Spleen (tissue), 11 donors: ENCODE measurements at regions not wholly inside any gene's neighbourhood (a gene's known extent, or its start where the extent isn't known, plus 50 kb on each side); places are given as distances from the start of the nearest gene placed in this dataset.

Experiments
- DNase-seq: peaks from one replicate; pipeline ENCODE4 v3.0.0-alpha.2; 2020
- H3K27ac ChIP-seq, 8 donors: fragments of 200-600 bp; sonication (generic) in 7 of 8; 1 replicate in 4 of 8; 2 replicates in 4 of 8; pipeline versions ENCODE4 v1.5.0 to v1.8.0; 2016 to 2021; ENCODE audit warnings: inconsistent platforms in 4 of 8, mild to moderate bottlenecking in 4 of 8, moderate library complexity in 1 of 8
- H3K27me3 ChIP-seq, 7 donors: fragments of 200-600 bp; sonication (generic) in 6 of 7; replicated peaks in 1 of 7; 1 replicate in 4 of 7; 2 replicates in 3 of 7; pipeline versions ENCODE4 v1.5.0 to v1.8.0; 2016 to 2021; ENCODE audit warnings: inconsistent platforms in 3 of 7, mild to moderate bottlenecking in 1 of 7
- H3K36me3 ChIP-seq, 6 donors: fragments of 200-600 bp; sonication (generic) in 5 of 6; 1 replicate in 4 of 6; 2 replicates in 2 of 6; pipeline versions ENCODE4 v1.5.0 to v1.8.0; 2016 to 2021; ENCODE audit warnings: inconsistent platforms in 2 of 6
- H3K4me1 ChIP-seq, 6 donors: fragments of 200-600 bp; sonication (generic) in 5 of 6; 1 replicate in 3 of 6; 2 replicates in 3 of 6; pipeline versions ENCODE4 v1.5.0 to v1.8.0; 2016 to 2021; ENCODE audit warnings: inconsistent platforms in 3 of 6
- H3K4me3 ChIP-seq, 8 donors: fragments of 200-600 bp; sonication (generic) in 7 of 8; 1 replicate in 4 of 8; 2 replicates in 4 of 8; pipeline versions ENCODE4 v1.5.0 to v1.8.0; 2016 to 2021; ENCODE audit warnings: inconsistent platforms in 4 of 8, mild to moderate bottlenecking in 4 of 8, moderate library complexity in 2 of 8
- H3K9me3 ChIP-seq, 8 donors: fragments of 200-600 bp; sonication (generic) in 7 of 8; 1 replicate in 4 of 8; 2 replicates in 4 of 8; pipeline versions ENCODE4 v1.5.0 to v1.8.0; 2016 to 2021; ENCODE audit warnings: inconsistent platforms in 4 of 8
- CTCF ChIP-seq, 11 experiments: fragments of 200-600 bp in 7 of 11; fragments of 450-650 bp in 4 of 11; sonication (generic) in 4 of 11; IDR thresholded peaks in 8 of 11; conservative IDR thresholded peaks in 3 of 11; 1 replicate in 7 of 11; 2 replicates in 4 of 11; pipeline versions ENCODE4 v1.4.0 to v1.8.0; 2016 to 2021; ENCODE audit warnings: antibody characterized with exemption in 11 of 11, inconsistent platforms in 4 of 11, mild to moderate bottlenecking in 1 of 11
- POLR2A ChIP-seq, 3 donors: fragments of 450-650 bp; IDR thresholded peaks; one replicate each; pipeline ENCODE4 v1.5.1; 2017; ENCODE audit warnings: antibody characterized with exemption in 3 of 3, mild to moderate bottlenecking in 1 of 3
- POLR2AphosphoS5 ChIP-seq, 3 donors: sonication (generic); formaldehyde crosslinking; IDR thresholded peaks; one replicate each; pipeline ENCODE4 v1.5.1; 2017; ENCODE audit warnings: antibody characterized with exemption in 3 of 3
- WGBS, 5 donors: extraction: QIAGEN DNeasy Blood & Tissue Kit in 3 of 5; methylation state at CpG; one replicate each; pipeline versions ENCODE4 v1.1.5 to v1.1.7; 2013 to 2018; 5-methylcytosine and 5-hydroxymethylcytosine counted together
- intact Hi-C: fragments of 100-400 bp; cut with DNase I; formaldehyde crosslinking; loops from one replicate; pipeline ENCODE4 v1.15.0; 2023; ENCODE audit warnings: low total_unique reads
- donor health status: healthy with polysubstance abuse.
- donor health status: DM: no; HTN: no; CAD: no; lungs with moderate emphysema.
- donor health status: DM: no; HTN: no; CAD: no.
- donor health status: Bipolar disorder and iron deficiency.
- donor health status: healthy.
- donor health status: DM: no; HTN: no; CAD: no.
- donor health status: DM: yes; HTN: yes; CAD: no.

GRCh38 chr14:29419736-29420135 lies 507.9 kb downstream of the PRKD1 start:
- Histone ChIP-seq H3K27me3 (no peaks in the 10 kb centered on the region), H3K27ac (no peak overlapping the region), H3K4me3 (no peak overlapping the region), H3K36me3 (no peaks in the 10 kb centered on the region), H3K4me1 (no peaks in the 10 kb centered on the region), H3K9me3 (peaks cover 0 to 3% (median 0%) of the 10 kb centered on the region in 8 donors)
- DNase-seq, result no peak
- no peak for TF ChIP-seq POLR2A (IDR thresholded peaks at IDR 0.05)
- TF ChIP-seq POLR2AphosphoS5 (IDR thresholded peaks at IDR 0.05), result no peak
- TF ChIP-seq CTCF (IDR thresholded peaks at IDR 0.05 in 8 of 11, conservative IDR thresholded peaks at IDR 0.05 in 3 of 11), result no peak
- intact Hi-C loops, result no loop called here
- WGBS, 5 donors, result 56 to 80% (median 73%) methylated on average over 1 of the region's 1 CpG

- H3K27me3 ChIP-seq, result no peaks in the 10 kb centered on the region
- no peaks in the 10 kb centered on the region for H3K36me3 ChIP-seq
- no peaks in the 10 kb centered on the region for H3K4me1 ChIP-seq
- TF ChIP-seq POLR2AphosphoS5 (IDR thresholded peaks at IDR 0.05) (no peak), POLR2A (IDR thresholded peaks at IDR 0.05) (no peak), CTCF (IDR thresholded peaks at IDR 0.05 in 8 of 11, conservative IDR thresholded peaks at IDR 0.05 in 3 of 11) (no peak)
- no peak overlapping the region for H3K4me3 ChIP-seq
- peaks cover 0 to 3% (median 0%) of the 10 kb centered on the region in 8 donors for H3K9me3 ChIP-seq
- no peak for DNase-seq
- no peak overlapping the region for H3K27ac ChIP-seq
- intact Hi-C loops, result no loop called here
Observed at GRCh38 chr14:29421156-29421728, 506.4 kb downstream of the PRKD1 start.

GRCh38 chr14:29425705-29426482 lies 501.8 kb downstream of the PRKD1 start:
- no peaks in the 10 kb centered on the region for H3K27me3 ChIP-seq
- H3K27ac ChIP-seq, result no peak overlapping the region
- no peaks in the 10 kb centered on the region for H3K4me1 ChIP-seq
- H3K36me3 ChIP-seq, result no peaks in the 10 kb centered on the region
- WGBS, 5 donors, result 65 to 76% (median 67%) methylated on average over 5 of the region's 5 CpGs
- no peak overlapping the region for H3K4me3 ChIP-seq
- H3K9me3 ChIP-seq, result peaks cover 0 to 3% (median 0%) of the 10 kb centered on the region in 8 donors
- intact Hi-C loops, result no loop called here
- TF ChIP-seq POLR2A (IDR thresholded peaks at IDR 0.05) (no peak), CTCF (IDR thresholded peaks at IDR 0.05 in 8 of 11, conservative IDR thresholded peaks at IDR 0.05 in 3 of 11) (no peak), POLR2AphosphoS5 (IDR thresholded peaks at IDR 0.05) (no peak)
- DNase-seq, result no peak

- intact Hi-C loops, result no loop called here
- 54 to 65% (median 61%) methylated on average over 3 of the region's 3 CpGs for WGBS, 5 donors
Observed at GRCh38 chr14:29442696-29443095, 485.0 kb downstream of the PRKD1 start.

More at GRCh38 chr14:29442696-29443095, 485.0 kb downstream of the PRKD1 start:
- no peak for DNase-seq
- H3K27ac ChIP-seq, result peak overlapping the region in 4 of 8 donors; percentile 27 to 60 (median 44)
- H3K27me3 ChIP-seq, result no peaks in the 10 kb centered on the region
- H3K36me3 ChIP-seq, result no peaks in the 10 kb centered on the region
- TF ChIP-seq CTCF (IDR thresholded peaks at IDR 0.05 in 8 of 11, conservative IDR thresholded peaks at IDR 0.05 in 3 of 11) (no peak), POLR2AphosphoS5 (IDR thresholded peaks at IDR 0.05) (no peak), POLR2A (IDR thresholded peaks at IDR 0.05) (no peak)
- no peaks in the 10 kb centered on the region for H3K4me1 ChIP-seq
- peaks cover 0 to 4% (median 0%) of the 10 kb centered on the region in 8 donors for H3K9me3 ChIP-seq
- no peak overlapping the region for H3K4me3 ChIP-seq
